T-helper 1 cell treated with Interleukin-12 subunit alpha and Interleukin-12 subunit beta and Interleukin-4 antibody, amounts not matched to agents 30 ng/mL and 1 ng/mL, for 36 hours (primary cell): ENCODE measurements at regions not wholly inside any gene's neighbourhood (a gene's known extent, or its start where the extent isn't known, plus 50 kb on each side); places are given as distances from the start of the nearest gene placed in this dataset.

Source experiments
- intact Hi-C: fragments of 100-400 bp; cut with micrococcal nuclease; formaldehyde crosslinking; loops from one replicate; pipeline ENCODE4 v1.15.1; 2024

- intact Hi-C loops = no loop called here
These were observed 581.3 kb downstream of the BCOR start for GRCh38 chrX:39516427-39516841.

GRCh38 chrX:39518476-39519029, 579.2 kb downstream of the BCOR start:
- intact Hi-C loops = no loop called here

- intact Hi-C loops = no loop called here
These were observed 578.7 kb downstream of the BCOR start for GRCh38 chrX:39519030-39519488.

- intact Hi-C loops = no loop called here
These were observed 578.0 kb downstream of the BCOR start for GRCh38 chrX:39519566-39520301.

- intact Hi-C loops = no loop called here
These were observed 572.0 kb downstream of the BCOR start for GRCh38 chrX:39525758-39526157.

- intact Hi-C loops = no loop called here
These were observed 570.7 kb downstream of the BCOR start for GRCh38 chrX:39527025-39527424.

- intact Hi-C loops = no loop called here
These were observed 569.4 kb downstream of the BCOR start for GRCh38 chrX:39528161-39528916.

GRCh38 chrX:39532761-39533160, 565.0 kb downstream of the BCOR start:
- intact Hi-C loops = no loop called here

- intact Hi-C loops = no loop called here
These were observed 562.8 kb downstream of the BCOR start for GRCh38 chrX:39534949-39535348.

- intact Hi-C loops = no loop called here
These were observed 561.5 kb downstream of the BCOR start for GRCh38 chrX:39536211-39536610.

GRCh38 chrX:39541881-39542280, 555.9 kb downstream of the BCOR start:
- intact Hi-C loops = no loop called here

GRCh38 chrX:39542316-39542715, 555.4 kb downstream of the BCOR start:
- intact Hi-C loops = no loop called here

- intact Hi-C loops = no loop called here
These were observed 546.9 kb downstream of the BCOR start for GRCh38 chrX:39550795-39551361.

GRCh38 chrX:39551762-39552161, 546.0 kb downstream of the BCOR start:
- intact Hi-C loops = no loop called here

- intact Hi-C loops = no loop called here
These were observed 542.3 kb downstream of the BCOR start for GRCh38 chrX:39555431-39555830.

- intact Hi-C loops = no loop called here
These were observed 541.7 kb downstream of the BCOR start for GRCh38 chrX:39556056-39556455.

- intact Hi-C loops = no loop called here
These were observed 538.5 kb downstream of the BCOR start for GRCh38 chrX:39559229-39559628.

GRCh38 chrX:39560271-39560670, 537.5 kb downstream of the BCOR start:
- intact Hi-C loops = no loop called here

- intact Hi-C loops = no loop called here
These were observed 534.6 kb downstream of the BCOR start for GRCh38 chrX:39563178-39563577.

GRCh38 chrX:39564751-39565150, 533.0 kb downstream of the BCOR start:
- intact Hi-C loops = no loop called here

GRCh38 chrX:39574178-39574577, 523.6 kb downstream of the BCOR start:
- intact Hi-C loops = no loop called here
